ACHN (cell line): ENCODE measurements at regions not wholly inside any gene's neighbourhood (a gene's known extent, or its start where the extent isn't known, plus 50 kb on each side); places are given as distances from the start of the nearest gene placed in this dataset.

Source experiments
- DNase-seq: peaks from one replicate; pipeline ENCODE4 v3.0.0-alpha.2; 2015
- in situ Hi-C: cut with HindIII; loops from 2 replicates; pipeline ENCODE4 v1.10.0; 2017; ENCODE audit warnings: low sequenced_read_pairs, low pct_ligation_motif_present, low pct_unique_long_range_greater_than_20kb

GRCh38 chr13:39847336-39847735, 191.9 kb downstream of the COG6 start:
- DNase-seq, result no peak
- in situ Hi-C loops, result no loop called here

- in situ Hi-C loops, result no loop called here
- no peak for DNase-seq
Observed at GRCh38 chr13:39855236-39855635, 199.8 kb downstream of the COG6 start.

- in situ Hi-C loops, result no loop called here
- DNase-seq, result no peak
Observed at GRCh38 chr13:39856714-39857113, 201.3 kb downstream of the COG6 start.

- no peak for DNase-seq
- in situ Hi-C loops, result no loop called here
Observed at GRCh38 chr13:39858794-39859193, 203.3 kb downstream of the COG6 start.

- DNase-seq, result no peak
- in situ Hi-C loops, result no loop called here
Observed at GRCh38 chr13:39859898-39860297, 204.4 kb downstream of the COG6 start.

- DNase-seq, result no peak
- in situ Hi-C loops, result no loop called here
Observed at GRCh38 chr13:39862900-39863299, 207.4 kb downstream of the COG6 start.

- DNase-seq, result no peak
- in situ Hi-C loops, result no loop called here
Observed at GRCh38 chr13:39864221-39864620, 208.8 kb downstream of the COG6 start.

- in situ Hi-C loops, result no loop called here
- DNase-seq, result no peak
Observed at GRCh38 chr13:39866722-39867121, 211.3 kb downstream of the COG6 start.

- in situ Hi-C loops, result no loop called here
- DNase-seq, result no peak
Observed at GRCh38 chr13:39867807-39868206, 212.3 kb downstream of the COG6 start.

- in situ Hi-C loops, result no loop called here
- no peak for DNase-seq
Observed at GRCh38 chr13:39870197-39870747, 214.8 kb downstream of the COG6 start.

- in situ Hi-C loops, result no loop called here
- no peak for DNase-seq
Observed at GRCh38 chr13:39874331-39875053, 219.0 kb downstream of the COG6 start.

GRCh38 chr13:39875111-39875987, 219.9 kb downstream of the COG6 start:
- in situ Hi-C loops, result no loop called here
- DNase-seq, result no peak

GRCh38 chr13:39876258-39876657, 220.8 kb downstream of the COG6 start:
- in situ Hi-C loops, result no loop called here
- peak; percentile 9 for DNase-seq

- DNase-seq, result no peak
- in situ Hi-C loops, result no loop called here
Observed at GRCh38 chr13:39877134-39877533, 221.7 kb downstream of the COG6 start.

- no peak for DNase-seq
- in situ Hi-C loops, result no loop called here
Observed at GRCh38 chr13:39879286-39880035, 224.0 kb downstream of the COG6 start.

GRCh38 chr13:39881383-39881782, 225.9 kb downstream of the COG6 start:
- in situ Hi-C loops, result no loop called here
- DNase-seq, result no peak

GRCh38 chr13:39881887-39882286, 226.4 kb downstream of the COG6 start:
- DNase-seq, result no peak
- in situ Hi-C loops, result no loop called here

- in situ Hi-C loops, result no loop called here
Observed at GRCh38 chr13:39884166-39884565, 228.7 kb downstream of the COG6 start.

GRCh38 chr13:39886336-39886735, 230.9 kb downstream of the COG6 start:
- in situ Hi-C loops, result no loop called here
- no peak for DNase-seq

More at GRCh38 chr13:39884166-39884565, 228.7 kb downstream of the COG6 start:
- DNase-seq, result no peak
